Suppressor macrophage treated with lipopolysaccharide for 4 hours (primary cell): ENCODE measurements at regions not wholly inside any gene's neighbourhood (a gene's known extent, or its start where the extent isn't known, plus 50 kb on each side); places are given as distances from the start of the nearest gene placed in this dataset.
A peak's percentile ranks its signal among the peaks of the same experiment; 100 is the strongest.
"Not testable (repeated sequence)": the region's sequence is repeated elsewhere in the genome, so short reads cannot be mapped to it uniquely, and the experiment has no call there.

Source experiments
- DNase-seq: peaks from one replicate; pipeline ENCODE4 v3.0.0-alpha.2; 2020

DNA sequence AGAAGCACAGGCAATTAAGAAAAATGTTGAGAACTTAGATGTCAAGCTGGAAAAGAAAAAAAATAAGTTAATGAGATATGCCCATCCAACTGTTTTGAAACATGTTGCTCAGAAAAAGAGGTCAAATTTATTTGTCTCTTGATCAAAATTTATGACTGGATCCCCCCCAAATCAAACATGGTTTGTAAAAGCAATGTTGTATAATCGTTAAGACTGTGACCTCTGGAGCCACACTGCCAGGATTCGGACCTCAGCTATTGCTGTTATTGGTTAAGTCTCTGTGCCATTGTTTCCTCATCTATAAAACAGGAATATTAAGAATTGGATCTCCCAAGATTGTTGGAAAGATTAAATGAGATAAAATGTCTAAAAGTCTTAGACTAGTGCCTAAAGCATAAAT lies 51.9 kb upstream of the LRRK2 start:
- DNase-seq, result no peak

GRCh38 chr12:40171501-40171900 lies 53.3 kb upstream of the LRRK2 start:
- peak; percentile 83 for DNase-seq

GRCh38 chr12:40171066-40171465 lies 53.7 kb upstream of the LRRK2 start:
- DNase-seq, result peak; percentile 52

GRCh38 chr12:40170593-40170992 lies 54.2 kb upstream of the LRRK2 start:
- peak; percentile 36 for DNase-seq

- no peak for DNase-seq
Observed at GRCh38 chr12:40168868-40169267, 55.9 kb upstream of the LRRK2 start.

GRCh38 chr12:40168419-40168818 lies 56.4 kb upstream of the LRRK2 start:
- DNase-seq, result not testable (repeated sequence)

- no peak for DNase-seq
Observed at GRCh38 chr12:40168001-40168400, 56.8 kb upstream of the LRRK2 start.

DNA sequence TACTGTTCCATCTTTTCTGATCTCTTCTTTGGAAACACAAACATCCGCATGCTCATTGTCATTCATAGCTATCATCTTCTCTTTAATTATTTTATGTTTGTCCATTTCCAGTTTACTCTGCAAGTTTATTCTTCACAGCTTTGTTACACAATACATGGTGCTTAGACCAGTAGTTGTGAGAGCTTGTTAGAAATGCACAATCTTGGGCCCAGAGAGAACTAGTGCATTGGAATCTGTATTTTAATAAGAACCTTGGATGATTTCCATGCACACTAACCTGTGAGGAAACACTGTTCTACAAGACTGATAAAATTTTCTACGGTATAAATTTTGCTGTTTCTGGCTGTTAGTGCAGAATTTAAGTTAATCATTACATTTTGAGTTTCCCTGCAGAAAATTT lies 59.3 kb upstream of the SLC2A13 start:
- no peak for DNase-seq

DNA sequence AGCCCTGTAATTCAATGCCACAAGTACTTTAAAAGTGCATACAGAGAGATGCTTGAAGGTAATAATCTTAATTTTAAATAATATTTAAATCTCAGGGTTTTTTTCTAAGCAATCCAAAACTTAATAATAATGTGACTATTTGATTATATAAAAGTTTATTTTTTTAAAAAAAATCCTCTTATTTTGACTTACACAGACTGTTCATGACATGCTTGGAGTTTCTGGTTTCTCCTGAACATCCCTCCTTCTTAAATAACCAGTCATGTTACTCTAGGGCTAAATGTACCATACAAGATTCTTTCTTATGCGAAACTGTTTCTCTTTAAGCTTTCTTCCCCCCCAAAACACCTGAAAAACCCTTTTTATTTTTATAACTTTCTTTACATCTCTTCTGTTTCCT lies 58.2 kb upstream of the SLC2A13 start:
- no peak for DNase-seq

DNA sequence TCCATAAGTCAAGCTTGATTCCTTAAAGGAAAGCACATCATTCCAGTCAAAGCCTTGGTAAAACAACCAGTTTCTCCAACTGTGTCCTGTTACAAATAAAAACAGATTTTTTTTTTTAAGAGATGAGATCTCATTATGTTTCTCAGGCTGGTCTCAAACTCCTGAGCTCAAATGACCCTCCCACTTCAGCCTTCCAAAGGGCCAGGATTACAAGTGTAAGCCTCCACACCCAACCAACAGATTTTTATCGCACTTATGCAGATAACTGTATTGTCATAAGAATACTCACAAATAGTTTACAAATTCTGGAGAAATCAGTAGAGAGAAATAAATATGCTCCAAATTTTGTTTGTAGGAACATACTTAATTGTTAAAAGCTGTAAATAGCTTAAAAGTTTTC lies 56.2 kb upstream of the SLC2A13 start:
- DNase-seq, result no peak

- peak; percentile 75 for DNase-seq
Observed at GRCh38 chr12:40158592-40159111, 52.8 kb upstream of the SLC2A13 start.

GRCh38 chr12:40157336-40157735 lies 51.5 kb upstream of the SLC2A13 start:
- peak; percentile 43 for DNase-seq

DNA sequence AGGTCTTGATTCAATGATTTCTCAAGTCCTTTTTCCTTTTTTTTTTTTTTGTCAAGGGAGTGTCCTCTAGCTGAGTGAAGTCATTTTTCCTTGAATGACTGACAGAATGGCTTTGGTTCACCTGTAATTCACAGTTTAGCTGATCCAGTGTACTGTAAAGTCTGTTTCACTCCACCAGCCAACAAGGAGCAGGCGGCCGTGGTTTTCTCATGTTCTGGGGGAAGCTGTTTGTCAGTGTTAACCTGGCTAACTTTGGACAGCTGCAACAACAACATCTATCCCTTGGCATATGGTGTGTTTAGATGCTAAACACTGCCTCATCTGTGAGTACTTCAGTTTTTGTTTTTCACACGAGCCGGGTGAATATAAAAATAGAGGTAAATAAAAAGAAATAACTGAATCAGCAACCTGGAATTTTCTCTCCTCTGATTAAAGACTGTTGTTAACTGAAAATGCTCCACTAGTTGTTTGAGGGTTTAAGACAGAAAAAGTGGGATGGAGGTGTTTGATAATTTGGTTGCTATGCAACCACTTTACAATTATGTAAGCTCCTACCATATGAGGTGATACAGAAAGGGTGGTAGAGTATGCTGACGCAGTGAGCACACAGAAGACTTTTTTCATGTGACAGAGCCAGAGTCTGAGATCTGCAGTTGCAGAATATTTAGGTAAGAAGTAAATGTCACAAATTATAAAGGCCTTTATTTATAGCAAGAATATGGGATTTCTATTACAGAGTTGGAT lies 50.3 kb upstream of the SLC2A13 start:
- no peak for DNase-seq
